ENCODE measurements at regions not wholly inside any gene's neighbourhood (a gene's known extent, or its start where the extent isn't known, plus 50 kb on each side); places are given as distances from the start of the nearest gene placed in this dataset.

GRCh38 chr17:73802871-73803270, 158.6 kb upstream of the SDK2 start:
- no peak for DNase-seq (ENCODE audit: extremely low read depth in 1 of 2, low read depth in 1 of 2)

GRCh38 chr17:73803964-73804435, 159.8 kb upstream of the SDK2 start:
- no peak for DNase-seq (ENCODE audit: extremely low read depth in 1 of 2, low read depth in 1 of 2)

- DNase-seq (ENCODE audit: extremely low read depth in 1 of 2, low read depth in 1 of 2): no peak
Observed at GRCh38 chr17:73806768-73807167, 162.5 kb upstream of the SDK2 start.

- no peak for DNase-seq (ENCODE audit: extremely low read depth in 1 of 2, low read depth in 1 of 2)
Observed at GRCh38 chr17:73813201-73813600, 169.0 kb upstream of the SDK2 start.

GRCh38 chr17:73814075-73814474, 169.8 kb upstream of the SDK2 start:
- no peak for DNase-seq (ENCODE audit: extremely low read depth in 1 of 2, low read depth in 1 of 2)

GRCh38 chr17:73815474-73815873, 171.2 kb upstream of the SDK2 start:
- DNase-seq (ENCODE audit: extremely low read depth in 1 of 2, low read depth in 1 of 2): no peak

- no peak for DNase-seq (ENCODE audit: extremely low read depth in 1 of 2, low read depth in 1 of 2)
Observed at GRCh38 chr17:73819440-73820395, 175.5 kb upstream of the SDK2 start.

GRCh38 chr17:73820686-73821448, 176.6 kb upstream of the SDK2 start:
- no peak for DNase-seq (ENCODE audit: extremely low read depth in 1 of 2, low read depth in 1 of 2)

- no peak for DNase-seq (ENCODE audit: extremely low read depth in 1 of 2, low read depth in 1 of 2)
Observed at GRCh38 chr17:73821665-73822064, 177.4 kb upstream of the SDK2 start.

GRCh38 chr17:73822371-73822770, 178.1 kb upstream of the SDK2 start:
- DNase-seq (ENCODE audit: extremely low read depth in 1 of 2, low read depth in 1 of 2): no peak

- no peak for DNase-seq (ENCODE audit: extremely low read depth in 1 of 2, low read depth in 1 of 2)
Observed at GRCh38 chr17:73823684-73824083, 179.4 kb upstream of the SDK2 start.

GRCh38 chr17:73824321-73824720, 180.1 kb upstream of the SDK2 start:
- DNase-seq (ENCODE audit: extremely low read depth in 1 of 2, low read depth in 1 of 2): no peak

- no peak for DNase-seq (ENCODE audit: extremely low read depth in 1 of 2, low read depth in 1 of 2)
Observed at GRCh38 chr17:73826181-73826871, 182.1 kb upstream of the SDK2 start.

GRCh38 chr17:73826872-73827228, 182.6 kb upstream of the SDK2 start:
- no peak for DNase-seq (ENCODE audit: extremely low read depth in 1 of 2, low read depth in 1 of 2)

- DNase-seq (ENCODE audit: extremely low read depth in 1 of 2, low read depth in 1 of 2): no peak
Observed at GRCh38 chr17:73827627-73828291, 183.5 kb upstream of the SDK2 start.

GRCh38 chr17:73829676-73830280, 185.5 kb upstream of the SDK2 start:
- DNase-seq (ENCODE audit: extremely low read depth in 1 of 2, low read depth in 1 of 2): no peak

GRCh38 chr17:73831699-73832098, 187.5 kb upstream of the SDK2 start:
- no peak for DNase-seq (ENCODE audit: extremely low read depth in 1 of 2, low read depth in 1 of 2)

GRCh38 chr17:73833775-73834488, 189.7 kb upstream of the SDK2 start:
- DNase-seq (ENCODE audit: extremely low read depth in 1 of 2, low read depth in 1 of 2): no peak

- DNase-seq (ENCODE audit: extremely low read depth in 1 of 2, low read depth in 1 of 2): no peak
Observed at GRCh38 chr17:73834684-73835343, 190.6 kb upstream of the SDK2 start.
